Natural killer cell treated with Interleukin-12 subunit alpha and Interleukin-12 subunit beta and Interleukin-15 and Interleukin-18, amount 100 ng/mL, for 72 hours (primary cell): ENCODE measurements at regions not wholly inside any gene's neighbourhood (a gene's known extent, or its start where the extent isn't known, plus 50 kb on each side); places are given as distances from the start of the nearest gene placed in this dataset.
A peak's percentile ranks its signal among the peaks of the same experiment; 100 is the strongest.
"Not testable (repeated sequence)": the region's sequence is repeated elsewhere in the genome, so short reads cannot be mapped to it uniquely, and the experiment has no call there.

Source experiments
- ATAC-seq, 2 donors: fragments of 150-1000 bp; cut with Tn5 transposase in 1 of 2; sonication (Bioruptor Pico), chemical (Tn5 transposase) in 1 of 2; 2 replicates each; pipeline ENCODE4 v1.10.0; 2021
- DNase-seq: peaks from one replicate; pipeline ENCODE4 v3.0.0; 2022; ENCODE audit warnings: low spot score
- H3K27ac Mint-ChIP-seq, 2 donors: 1 replicate in 1 of 2; 2 replicates in 1 of 2; pipeline ENCODE4 v1.8.0; 2022; ENCODE audit warnings: mixed read lengths in 2 of 2, mild to moderate bottlenecking in 1 of 2, moderate library complexity in 1 of 2
- H3K27me3 Mint-ChIP-seq, 2 donors: 1 replicate in 1 of 2; 2 replicates in 1 of 2; pipeline ENCODE4 v1.8.0; 2022; ENCODE audit warnings: mixed read lengths in 2 of 2
- H3K36me3 Mint-ChIP-seq: one replicate; pipeline ENCODE4 v1.8.0; 2022; ENCODE audit warnings: mixed read lengths
- H3K4me1 Mint-ChIP-seq, 2 donors: 1 replicate in 1 of 2; 2 replicates in 1 of 2; pipeline ENCODE4 v1.8.0; 2022; ENCODE audit warnings: low read depth in 2 of 2, mixed read lengths in 2 of 2, mild to moderate bottlenecking in 1 of 2
- H3K4me3 Mint-ChIP-seq: one replicate; pipeline ENCODE4 v1.8.0; 2022; ENCODE audit warnings: mixed read lengths
- H3K9me3 Mint-ChIP-seq: 2 replicates; pipeline ENCODE4 v1.8.0; 2022; ENCODE audit warnings: mixed read lengths

DNA sequence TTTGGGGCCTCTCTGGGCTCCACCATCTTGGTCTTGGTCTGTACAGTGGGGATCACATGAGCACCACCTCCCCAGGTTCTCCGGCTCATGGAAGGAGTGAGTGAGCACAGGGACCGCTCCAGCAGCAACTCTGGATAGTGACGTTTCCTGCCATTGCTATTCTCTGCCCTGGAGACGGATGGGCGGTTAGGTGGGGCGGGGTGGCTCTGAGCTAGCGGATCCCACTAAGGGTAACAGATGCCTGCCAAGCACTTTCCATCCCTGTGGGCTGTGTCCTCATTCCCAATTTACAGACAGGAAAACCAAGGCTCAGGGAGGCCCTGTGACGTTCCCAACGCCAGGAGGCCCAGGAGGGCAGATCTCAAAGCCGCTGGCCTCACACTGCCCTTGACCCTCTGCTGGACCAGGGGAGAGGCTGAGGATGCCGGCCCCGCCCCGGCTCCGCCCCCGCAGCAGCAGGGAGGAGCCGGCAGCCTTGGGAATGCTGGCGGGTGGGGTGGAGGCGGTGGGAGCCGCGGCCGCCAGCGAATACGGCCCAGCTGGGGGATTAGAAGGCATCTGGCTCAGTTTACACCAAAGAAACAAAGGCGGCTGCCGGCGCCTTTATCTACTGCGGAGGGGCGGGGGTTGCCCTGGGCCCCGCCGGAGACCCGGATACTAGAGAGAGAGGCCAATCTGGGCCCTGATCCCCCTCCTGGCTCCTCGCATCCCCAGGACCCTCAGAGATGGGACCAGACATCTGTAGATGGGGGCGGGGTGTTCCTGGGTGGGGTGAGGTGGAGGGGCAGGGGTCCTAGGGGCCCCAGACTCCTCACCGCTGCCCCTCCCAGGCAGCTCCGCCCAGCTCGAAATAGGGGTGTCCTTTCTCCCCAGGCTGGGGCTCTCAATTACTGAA lies 122.3 kb upstream of the CIBAR2 start:
- Mint-ChIP-seq H3K9me3 (no peaks in the 10 kb centered on the region), H3K27me3 (peaks cover 11 to 12% of the 10 kb centered on the region in 2 donors), H3K4me1 (no peaks in the 10 kb centered on the region), H3K4me3 (no peak overlapping the region), H3K27ac (no peak overlapping the region), H3K36me3 (no peaks in the 10 kb centered on the region)
- DNase-seq (no peak), ATAC-seq (no peak)

GRCh38 chr16:85235991-85236817 lies 123.9 kb upstream of the CIBAR2 start:
- ATAC-seq: peak in 1 of 2 donors; percentile 34
- Mint-ChIP-seq H3K36me3 (no peaks in the 10 kb centered on the region), H3K4me3 (peak overlapping the region; percentile 30)

GRCh38 chr16:85236818-85237150 lies 124.5 kb upstream of the CIBAR2 start:
- Mint-ChIP-seq H3K36me3 (no peaks in the 10 kb centered on the region), H3K4me3 (peak overlapping the region; percentile 30), H3K9me3 (no peaks in the 10 kb centered on the region), H3K4me1 (no peaks in the 10 kb centered on the region), H3K27ac (no peak overlapping the region), H3K27me3 (peaks cover 0 to 6% of the 10 kb centered on the region in 2 donors)
- DNase-seq (no peak), ATAC-seq (no peak)

More at GRCh38 chr16:85235991-85236817, 123.9 kb upstream of the CIBAR2 start:
- Mint-ChIP-seq H3K27me3 (peaks cover 3 to 6% of the 10 kb centered on the region in 2 donors), H3K4me1 (no peaks in the 10 kb centered on the region), H3K27ac (no peak overlapping the region), H3K9me3 (no peaks in the 10 kb centered on the region)
- DNase-seq: no peak

GRCh38 chr16:85237817-85238216 lies 125.5 kb upstream of the CIBAR2 start:
- Mint-ChIP-seq H3K4me1 (no peaks in the 10 kb centered on the region), H3K27me3 (peaks cover 0 to 6% of the 10 kb centered on the region in 2 donors), H3K36me3 (no peaks in the 10 kb centered on the region), H3K27ac (no peak overlapping the region), H3K9me3 (no peaks in the 10 kb centered on the region), H3K4me3 (no peak overlapping the region)
- ATAC-seq: no peak
- DNase-seq: no peak

GRCh38 chr16:85238233-85238647 lies 126.0 kb upstream of the CIBAR2 start:
- H3K27me3 Mint-ChIP-seq: peaks cover 0 to 6% of the 10 kb centered on the region in 2 donors
- H3K9me3 Mint-ChIP-seq: no peaks in the 10 kb centered on the region
- no peaks in the 10 kb centered on the region for H3K36me3 Mint-ChIP-seq
- ATAC-seq (no peak), DNase-seq (no peak)
- H3K4me3 Mint-ChIP-seq: no peak overlapping the region
- H3K4me1 Mint-ChIP-seq: no peaks in the 10 kb centered on the region
- H3K27ac Mint-ChIP-seq: no peak overlapping the region

DNA sequence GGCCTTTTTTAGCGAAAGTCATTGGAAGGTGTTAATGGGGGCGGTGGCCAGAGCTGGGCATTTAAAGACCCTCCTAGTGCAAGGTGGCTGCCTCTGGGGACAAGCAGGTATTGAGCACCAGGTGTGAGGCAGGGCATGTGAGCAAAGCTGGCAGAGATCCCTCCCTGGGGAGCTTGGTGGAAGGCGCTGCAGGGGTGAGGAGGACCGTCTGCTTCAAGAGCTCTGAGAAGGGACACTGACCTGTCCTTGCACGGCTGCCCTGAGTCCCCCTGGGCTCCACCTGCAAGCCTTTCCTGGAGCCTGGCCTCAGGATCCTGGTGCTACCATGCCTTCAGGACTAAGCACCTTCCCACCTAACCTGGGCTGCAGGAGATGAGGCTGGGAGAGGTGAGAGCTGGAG lies 127.0 kb upstream of the CIBAR2 start:
- peaks cover 0 to 6% of the 10 kb centered on the region in 2 donors for H3K27me3 Mint-ChIP-seq
- no peaks in the 10 kb centered on the region for H3K4me1 Mint-ChIP-seq
- DNase-seq: no peak
- no peak for ATAC-seq
- H3K36me3 Mint-ChIP-seq: no peaks in the 10 kb centered on the region
- no peaks in the 10 kb centered on the region for H3K9me3 Mint-ChIP-seq
- no peak overlapping the region for H3K4me3 Mint-ChIP-seq
- no peak overlapping the region for H3K27ac Mint-ChIP-seq

- Mint-ChIP-seq H3K27ac (no peak overlapping the region), H3K27me3 (peaks cover 0 to 6% of the 10 kb centered on the region in 2 donors), H3K4me1 (no peaks in the 10 kb centered on the region), H3K36me3 (no peaks in the 10 kb centered on the region), H3K4me3 (no peak overlapping the region), H3K9me3 (no peaks in the 10 kb centered on the region)
- ATAC-seq: no peak
- DNase-seq: no peak
Measured at GRCh38 chr16:85239871-85240270, 127.6 kb upstream of the CIBAR2 start.

DNA sequence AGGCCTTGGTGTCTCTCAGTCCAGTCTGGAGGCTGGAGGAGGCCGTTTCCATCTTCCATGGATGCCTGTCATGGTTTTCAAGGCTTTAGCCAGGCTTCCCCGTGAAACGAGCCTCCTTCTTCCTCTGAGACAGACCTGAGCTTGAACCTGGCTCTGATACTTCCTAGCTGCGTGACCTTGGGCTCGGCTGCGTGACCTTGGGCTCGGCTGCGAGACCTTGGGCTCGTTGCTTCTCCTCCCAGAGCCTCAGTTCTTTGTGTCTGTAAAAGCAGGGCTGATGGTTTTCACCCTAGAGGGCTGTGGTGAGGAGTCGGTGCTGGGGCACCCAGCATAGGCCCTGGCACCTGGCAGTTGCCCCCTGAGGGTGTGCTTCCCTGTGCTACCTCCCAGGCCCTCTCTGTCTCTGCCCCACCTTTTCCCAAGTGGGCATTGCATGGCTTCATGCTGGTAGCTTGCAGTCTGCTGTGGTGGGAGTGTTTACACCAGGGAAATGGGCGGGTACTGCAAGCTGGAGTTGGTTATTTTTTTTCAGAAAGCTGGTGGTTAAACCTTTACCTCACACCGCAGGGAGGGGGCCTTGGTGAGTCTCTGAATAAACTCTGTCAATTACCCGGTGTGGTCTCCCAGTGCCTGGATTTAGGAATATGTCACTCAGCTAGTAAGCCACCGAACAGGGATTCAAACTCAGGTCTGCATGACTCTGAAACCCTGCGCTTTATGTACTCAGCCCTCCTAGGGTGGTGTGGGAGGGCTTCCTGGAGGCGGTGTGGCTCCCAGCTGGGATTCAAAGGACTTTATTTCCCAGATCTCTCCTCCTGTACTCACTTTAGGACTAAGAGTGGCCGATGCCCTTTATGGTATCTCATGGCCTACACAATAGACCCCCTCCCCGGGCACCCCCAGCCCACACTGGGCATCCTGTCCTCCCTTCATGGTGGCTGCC lies 129.0 kb upstream of the CIBAR2 start:
- Mint-ChIP-seq H3K4me1 (peaks cover 6 to 7% of the 10 kb centered on the region in 2 donors), H3K36me3 (no peaks in the 10 kb centered on the region), H3K27me3 (peaks cover 5 to 10% of the 10 kb centered on the region in 2 donors), H3K4me3 (no peak overlapping the region), H3K9me3 (no peaks in the 10 kb centered on the region), H3K27ac (no peak overlapping the region)
- ATAC-seq: no peak
- DNase-seq: no peak

DNA sequence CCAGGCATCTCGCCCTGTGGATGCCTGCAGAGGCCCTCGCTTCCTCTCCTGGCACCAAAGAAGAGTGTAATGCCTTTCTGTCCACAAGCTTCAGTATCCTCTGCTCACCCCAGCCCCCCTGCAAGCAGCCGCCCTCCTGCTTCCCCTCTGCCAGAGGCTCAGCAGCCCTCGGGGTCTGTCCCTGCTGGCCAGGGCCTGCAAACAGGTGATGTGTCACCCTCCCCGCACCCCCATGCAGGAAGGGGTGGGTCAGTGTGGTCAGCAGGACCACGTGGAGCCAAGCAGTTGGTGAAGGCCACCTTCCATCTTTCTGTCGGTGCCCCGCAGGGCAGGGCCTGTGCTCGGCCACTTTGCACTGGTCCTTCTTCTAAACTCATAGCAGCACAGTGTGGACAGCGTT lies 129.9 kb upstream of the CIBAR2 start:
- H3K4me3 Mint-ChIP-seq: no peak overlapping the region
- no peak overlapping the region for H3K27ac Mint-ChIP-seq
- DNase-seq: no peak

DNA sequence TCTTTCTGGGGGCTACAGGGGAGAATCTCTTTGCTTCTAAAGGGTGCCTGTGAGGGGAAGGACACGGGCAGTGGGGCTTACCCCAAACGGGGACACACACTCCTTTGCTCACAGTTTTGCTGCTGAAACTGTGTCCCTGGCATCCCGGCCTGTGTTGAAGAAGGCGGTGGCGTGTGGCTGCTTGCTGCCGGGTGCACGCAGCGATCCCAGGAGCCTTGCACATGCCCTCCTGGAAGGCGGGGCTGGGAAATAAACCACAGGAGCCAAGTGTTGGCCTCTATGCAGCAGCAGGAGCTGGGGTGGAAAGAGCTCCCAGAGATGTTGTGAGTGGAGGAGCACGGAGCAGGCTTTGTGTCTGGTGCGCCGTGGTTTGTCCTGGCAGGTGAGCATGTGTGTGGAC lies 131.0 kb upstream of the CIBAR2 start:
- no peak for ATAC-seq
- H3K27me3 Mint-ChIP-seq: peaks cover 5 to 9% of the 10 kb centered on the region in 2 donors
- H3K36me3 Mint-ChIP-seq: no peaks in the 10 kb centered on the region
- DNase-seq: no peak
- no peaks in the 10 kb centered on the region for H3K9me3 Mint-ChIP-seq
- peaks cover 7 to 9% of the 10 kb centered on the region in 2 donors for H3K4me1 Mint-ChIP-seq
- no peak overlapping the region for H3K27ac Mint-ChIP-seq
- no peak overlapping the region for H3K4me3 Mint-ChIP-seq

More for the DNA sequence above, 129.9 kb upstream of the CIBAR2 start:
- H3K36me3 Mint-ChIP-seq: no peaks in the 10 kb centered on the region
- H3K27me3 Mint-ChIP-seq: peaks cover 5 to 10% of the 10 kb centered on the region in 2 donors
- no peaks in the 10 kb centered on the region for H3K9me3 Mint-ChIP-seq
- no peak for ATAC-seq
- H3K4me1 Mint-ChIP-seq: peaks cover 7 to 9% of the 10 kb centered on the region in 2 donors

DNA sequence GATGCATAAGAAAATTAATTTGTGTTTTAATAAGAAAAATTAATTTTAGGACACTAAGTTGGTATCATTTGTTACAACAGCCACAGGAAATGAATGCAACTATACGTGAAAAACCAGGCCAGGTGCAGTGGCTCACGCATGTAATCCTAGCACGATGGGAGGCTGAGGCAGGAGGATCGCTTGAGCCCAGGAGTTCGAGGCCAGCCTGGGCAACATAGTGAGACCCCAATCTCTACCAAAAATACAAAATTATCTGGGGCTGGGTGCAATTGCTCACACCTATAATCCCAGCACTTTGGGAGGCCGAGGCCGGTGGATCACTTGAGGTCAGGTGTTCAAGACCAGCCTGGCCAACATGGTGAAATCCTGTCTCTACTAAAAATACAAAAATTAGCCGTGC lies 132.2 kb upstream of the CIBAR2 start:
- H3K27ac Mint-ChIP-seq, H3K4me1 Mint-ChIP-seq, DNase-seq, ATAC-seq, H3K4me3 Mint-ChIP-seq, H3K36me3 Mint-ChIP-seq, H3K9me3 Mint-ChIP-seq: not testable (repeated sequence)
- H3K27me3 Mint-ChIP-seq: peaks cover 5 to 11% of the 10 kb centered on the region in 2 donors

DNA sequence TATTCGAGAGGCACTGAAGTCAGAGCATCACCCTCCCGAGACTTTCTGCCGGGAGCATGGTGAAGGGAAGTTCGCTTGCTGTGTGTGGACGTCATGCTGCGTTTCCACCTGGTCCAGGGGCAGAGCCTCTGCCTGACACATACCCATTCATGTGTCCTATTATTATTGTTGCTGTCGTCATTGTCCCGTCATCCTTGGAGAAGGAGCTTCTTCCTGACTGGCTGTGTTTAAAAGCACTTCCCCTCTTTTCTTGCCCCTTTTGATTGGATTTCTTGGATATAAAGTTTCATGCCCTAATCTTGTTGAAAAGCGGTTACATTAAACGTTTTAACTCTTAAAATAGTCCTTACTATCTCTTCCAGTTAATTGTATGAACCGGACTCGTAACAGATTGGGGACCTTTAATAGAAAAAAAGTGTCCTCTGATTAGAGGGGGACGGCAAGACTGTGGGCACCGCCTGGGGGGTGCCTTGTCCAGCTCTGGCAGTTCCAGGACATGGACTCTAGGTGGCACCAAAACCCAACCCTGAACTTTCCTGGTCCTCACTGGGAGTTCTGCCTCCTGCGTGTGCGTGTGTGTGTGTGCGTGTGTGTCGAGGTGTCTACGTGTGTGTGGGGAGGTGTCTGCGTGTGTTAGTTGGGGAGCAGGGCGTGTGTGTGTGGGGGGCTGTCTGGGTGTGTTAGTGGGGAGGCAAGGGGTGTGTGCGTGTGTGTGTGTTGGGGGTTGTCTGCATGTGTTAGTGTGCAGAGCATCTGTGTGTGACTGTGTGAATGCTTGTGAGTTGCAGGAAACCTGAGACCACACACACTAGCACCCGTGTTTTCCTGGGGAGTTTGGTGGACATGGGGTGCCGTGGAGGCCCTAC lies 133.3 kb upstream of the CIBAR2 start:
- no peak overlapping the region for H3K27ac Mint-ChIP-seq
- no peak overlapping the region for H3K4me3 Mint-ChIP-seq
- H3K9me3 Mint-ChIP-seq: no peaks in the 10 kb centered on the region
- H3K4me1 Mint-ChIP-seq: peaks cover 7 to 9% of the 10 kb centered on the region in 2 donors
- DNase-seq: no peak
- peaks cover 5 to 11% of the 10 kb centered on the region in 2 donors for H3K27me3 Mint-ChIP-seq
- ATAC-seq: peak; percentile 34 to 65
- H3K36me3 Mint-ChIP-seq: no peaks in the 10 kb centered on the region
